NCI-H446 treated with DMSO at 0.1 percent for 48 hours (cell line): ENCODE measurements at regions not wholly inside any gene's neighbourhood (a gene's known extent, or its start where the extent isn't known, plus 50 kb on each side); places are given as distances from the start of the nearest gene placed in this dataset.

Experiments
- DNase-seq: peaks from one replicate; lab custom pipeline; 2025; lab: John Stamatoyannopoulos, UW

GRCh38 chr13:99027661-99028425, 50.0 kb upstream of the DOCK9 start:
- DNase-seq = no peak

GRCh38 chr13:99028890-99029289, 51.0 kb upstream of the DOCK9 start:
- DNase-seq = no peak

GRCh38 chr13:99029576-99029975, 51.7 kb upstream of the DOCK9 start:
- no peak for DNase-seq

- DNase-seq = no peak
These were observed 52.5 kb upstream of the DOCK9 start for GRCh38 chr13:99030326-99030725.

- no peak for DNase-seq
These were observed 54.0 kb upstream of the DOCK9 start for GRCh38 chr13:99031832-99032231.

- peak; percentile 3 for DNase-seq
These were observed 56.0 kb upstream of the DOCK9 start for GRCh38 chr13:99033814-99034213.

- DNase-seq = no peak
These were observed 56.6 kb upstream of the DOCK9 start for GRCh38 chr13:99034333-99035085.

- DNase-seq = no peak
These were observed 57.9 kb upstream of the DOCK9 start for GRCh38 chr13:99035715-99036114.

- DNase-seq = no peak
These were observed 59.9 kb upstream of the DOCK9 start for GRCh38 chr13:99037756-99038155.

GRCh38 chr13:99039718-99040280, 61.9 kb upstream of the DOCK9 start:
- no peak for DNase-seq

GRCh38 chr13:99040536-99041131, 62.8 kb upstream of the DOCK9 start:
- no peak for DNase-seq

- DNase-seq = no peak
These were observed 63.5 kb upstream of the DOCK9 start for GRCh38 chr13:99041337-99041736.

GRCh38 chr13:99041788-99042187, 63.9 kb upstream of the DOCK9 start:
- no peak for DNase-seq

GRCh38 chr13:99042521-99043250, 64.8 kb upstream of the DOCK9 start:
- no peak for DNase-seq

GRCh38 chr13:99043831-99044231, 66.0 kb upstream of the DOCK9 start:
- DNase-seq = no peak

- no peak for DNase-seq
These were observed 66.9 kb upstream of the DOCK9 start for GRCh38 chr13:99044764-99045163.

GRCh38 chr13:99045396-99045795, 67.5 kb upstream of the DOCK9 start:
- DNase-seq = no peak

GRCh38 chr13:99046851-99047250, 69.0 kb upstream of the DOCK9 start:
- no peak for DNase-seq

GRCh38 chr13:99050983-99051488, 73.2 kb upstream of the DOCK9 start:
- DNase-seq = no peak

GRCh38 chr13:99051768-99052455, 74.0 kb upstream of the DOCK9 start:
- no peak for DNase-seq

GRCh38 chr13:99053636-99054233, 75.9 kb upstream of the DOCK9 start:
- DNase-seq = no peak
